ENCODE measurements at regions not wholly inside any gene's neighbourhood (a gene's known extent, or its start where the extent isn't known, plus 50 kb on each side); places are given as distances from the start of the nearest gene placed in this dataset.

DNA sequence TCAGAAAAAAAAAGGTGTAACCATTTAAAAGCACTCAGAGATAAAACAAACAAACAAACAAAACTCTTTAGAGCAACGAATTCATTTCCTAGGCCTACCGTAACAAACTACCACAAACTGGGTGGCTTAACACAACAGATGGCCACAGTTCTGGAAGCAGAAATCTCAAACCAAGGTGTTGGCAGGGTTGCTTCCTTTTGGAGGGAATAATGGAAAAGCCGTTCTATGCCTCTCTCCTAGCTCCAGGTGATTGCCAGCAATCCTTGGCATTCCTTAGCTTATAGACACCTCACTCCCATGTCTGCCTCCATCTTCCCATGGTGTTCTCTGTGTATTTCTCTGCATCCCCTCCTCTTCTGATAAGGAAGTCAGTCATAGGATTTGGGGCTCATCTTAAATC, 200.4 kb downstream of the RAB38 start:
- Histone ChIP-seq H3K9me3 (ENCODE audit: control insufficient read depth in 2 of 2, low read length in 2 of 2) (no peaks in the 10 kb centered on the region), H3K4me1 (ENCODE audit: control insufficient read depth in 2 of 2, insufficient read depth in 2 of 2, low read length in 2 of 2) (no peaks in the 10 kb centered on the region), H3K4me3 (ENCODE audit: low read length in 2 of 2) (no peak overlapping the region), H3K27ac (ENCODE audit: low read depth in 2 of 2, low read length in 2 of 2) (no peak overlapping the region), H3K27me3 (ENCODE audit: control insufficient read depth in 2 of 2, insufficient read depth in 2 of 2, low read length in 2 of 2) (no peaks in the 10 kb centered on the region), H3K9ac (ENCODE audit: low read depth in 1 of 2, low read length in 2 of 2) (no peak overlapping the region), H3K36me3 (ENCODE audit: control insufficient read depth in 2 of 2, insufficient read depth in 2 of 2, low read length in 2 of 2) (no peaks in the 10 kb centered on the region)

DNA sequence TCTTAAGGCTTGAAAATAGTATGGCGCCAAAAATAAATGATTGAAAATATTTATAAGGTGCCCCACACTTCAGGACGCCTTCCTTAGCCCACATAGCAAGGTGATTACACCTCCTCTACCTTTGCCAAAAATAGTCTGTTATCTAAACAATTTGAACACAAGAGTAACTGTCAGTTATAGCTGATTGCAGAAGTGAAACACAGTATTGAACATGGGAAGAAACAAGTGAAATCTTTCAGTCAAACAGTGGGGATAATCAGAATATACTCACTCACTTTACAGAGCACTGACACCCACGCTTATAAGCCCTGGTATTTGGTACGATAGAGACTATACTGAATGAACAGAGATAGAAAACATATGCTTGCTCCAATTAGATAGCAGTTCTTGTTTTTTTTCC, 203.1 kb downstream of the RAB38 start:
- Histone ChIP-seq H3K27me3 (ENCODE audit: control insufficient read depth in 2 of 2, insufficient read depth in 2 of 2, low read length in 2 of 2) (no peaks in the 10 kb centered on the region), H3K9ac (ENCODE audit: low read depth in 1 of 2, low read length in 2 of 2) (no peak overlapping the region), H3K4me1 (ENCODE audit: control insufficient read depth in 2 of 2, insufficient read depth in 2 of 2, low read length in 2 of 2) (no peaks in the 10 kb centered on the region), H3K4me3 (ENCODE audit: low read length in 2 of 2) (no peak overlapping the region), H3K36me3 (ENCODE audit: control insufficient read depth in 2 of 2, insufficient read depth in 2 of 2, low read length in 2 of 2) (no peaks in the 10 kb centered on the region), H3K27ac (ENCODE audit: low read depth in 2 of 2, low read length in 2 of 2) (no peak overlapping the region), H3K9me3 (ENCODE audit: control insufficient read depth in 2 of 2, low read length in 2 of 2) (no peaks in the 10 kb centered on the region)

DNA sequence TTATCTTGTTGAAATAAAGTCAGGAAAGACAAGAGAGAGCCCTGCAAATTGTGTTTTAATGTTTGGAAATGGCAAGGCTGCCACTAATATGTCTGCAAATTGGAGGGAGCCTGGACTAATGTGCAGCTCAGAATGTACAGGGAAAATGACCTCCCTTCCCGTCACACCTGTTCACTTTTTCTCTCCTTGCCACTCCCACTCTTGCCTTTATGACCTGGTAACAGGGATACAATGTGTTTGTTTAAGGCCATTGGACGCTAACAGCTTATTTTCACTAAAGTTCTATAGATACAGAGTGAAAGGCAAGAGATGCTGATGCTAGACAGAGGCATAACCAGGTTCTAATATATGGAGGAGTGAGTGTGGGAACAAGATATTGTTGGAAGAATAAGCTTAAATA, 203.9 kb downstream of the RAB38 start:
- Histone ChIP-seq H3K4me3 (ENCODE audit: low read length in 2 of 2) (no peak overlapping the region), H3K4me1 (ENCODE audit: control insufficient read depth in 2 of 2, insufficient read depth in 2 of 2, low read length in 2 of 2) (no peaks in the 10 kb centered on the region), H3K27ac (ENCODE audit: low read depth in 2 of 2, low read length in 2 of 2) (no peak overlapping the region), H3K36me3 (ENCODE audit: control insufficient read depth in 2 of 2, insufficient read depth in 2 of 2, low read length in 2 of 2) (no peaks in the 10 kb centered on the region), H3K27me3 (ENCODE audit: control insufficient read depth in 2 of 2, insufficient read depth in 2 of 2, low read length in 2 of 2) (no peaks in the 10 kb centered on the region), H3K9me3 (ENCODE audit: control insufficient read depth in 2 of 2, low read length in 2 of 2) (no peaks in the 10 kb centered on the region), H3K9ac (ENCODE audit: low read depth in 1 of 2, low read length in 2 of 2) (no peak overlapping the region)

DNA sequence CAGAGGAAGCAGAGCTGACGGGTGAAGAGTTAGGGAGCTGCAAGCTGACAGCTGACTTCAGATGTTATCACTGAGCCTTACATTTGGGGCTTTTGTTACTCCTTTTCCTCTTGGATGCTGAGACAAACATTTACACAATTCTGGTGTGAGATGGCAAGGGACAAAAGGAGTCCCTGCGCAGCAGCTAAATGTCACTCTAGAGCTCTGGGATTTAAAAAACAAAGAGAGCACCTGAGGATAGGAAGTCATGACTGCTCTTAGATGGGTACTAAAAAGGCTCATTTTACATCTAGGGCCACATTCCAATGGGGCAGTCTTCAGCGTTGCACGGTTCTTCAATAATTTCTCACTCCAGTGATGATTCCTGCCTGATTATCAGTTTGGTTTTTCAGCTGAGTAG, 204.5 kb downstream of the RAB38 start:
- no peaks in the 10 kb centered on the region for H3K27me3 ChIP-seq (ENCODE audit: control insufficient read depth in 2 of 2, insufficient read depth in 2 of 2, low read length in 2 of 2)
- no peak overlapping the region for H3K27ac ChIP-seq (ENCODE audit: low read depth in 2 of 2, low read length in 2 of 2)
- H3K4me1 ChIP-seq (ENCODE audit: control insufficient read depth in 2 of 2, insufficient read depth in 2 of 2, low read length in 2 of 2) = no peaks in the 10 kb centered on the region
- H3K9ac ChIP-seq (ENCODE audit: low read depth in 1 of 2, low read length in 2 of 2) = no peak overlapping the region
- H3K36me3 ChIP-seq (ENCODE audit: control insufficient read depth in 2 of 2, insufficient read depth in 2 of 2, low read length in 2 of 2) = no peaks in the 10 kb centered on the region
- H3K9me3 ChIP-seq (ENCODE audit: control insufficient read depth in 2 of 2, low read length in 2 of 2) = no peaks in the 10 kb centered on the region
- H3K4me3 ChIP-seq (ENCODE audit: low read length in 2 of 2) = no peak overlapping the region

DNA sequence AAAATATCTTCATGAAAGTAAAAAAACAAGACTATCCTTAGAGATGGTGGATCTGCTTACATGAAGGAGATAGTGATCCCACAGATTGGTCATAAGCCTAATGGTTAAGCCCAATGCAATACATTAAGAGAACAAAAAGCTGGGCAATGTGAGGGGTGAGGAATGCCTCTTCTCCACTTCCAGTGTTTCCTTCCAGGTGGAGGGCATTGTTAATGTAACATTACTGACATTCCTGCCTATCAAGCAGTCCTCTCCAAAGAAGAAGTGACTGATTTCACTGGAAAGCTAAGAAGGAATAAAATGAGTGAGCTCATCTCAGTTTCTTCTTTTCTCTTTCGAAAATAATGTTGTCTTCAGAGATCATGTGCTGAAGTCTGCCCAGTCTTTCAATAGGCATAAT, 207.8 kb downstream of the RAB38 start:
- Histone ChIP-seq H3K27me3 (ENCODE audit: control insufficient read depth in 2 of 2, insufficient read depth in 2 of 2, low read length in 2 of 2) (no peaks in the 10 kb centered on the region), H3K4me3 (ENCODE audit: low read length in 2 of 2) (no peak overlapping the region), H3K9ac (ENCODE audit: low read depth in 1 of 2, low read length in 2 of 2) (no peak overlapping the region), H3K36me3 (ENCODE audit: control insufficient read depth in 2 of 2, insufficient read depth in 2 of 2, low read length in 2 of 2) (no peaks in the 10 kb centered on the region), H3K4me1 (ENCODE audit: control insufficient read depth in 2 of 2, insufficient read depth in 2 of 2, low read length in 2 of 2) (no peaks in the 10 kb centered on the region), H3K9me3 (ENCODE audit: control insufficient read depth in 2 of 2, low read length in 2 of 2) (no peaks in the 10 kb centered on the region), H3K27ac (ENCODE audit: low read depth in 2 of 2, low read length in 2 of 2) (no peak overlapping the region)

DNA sequence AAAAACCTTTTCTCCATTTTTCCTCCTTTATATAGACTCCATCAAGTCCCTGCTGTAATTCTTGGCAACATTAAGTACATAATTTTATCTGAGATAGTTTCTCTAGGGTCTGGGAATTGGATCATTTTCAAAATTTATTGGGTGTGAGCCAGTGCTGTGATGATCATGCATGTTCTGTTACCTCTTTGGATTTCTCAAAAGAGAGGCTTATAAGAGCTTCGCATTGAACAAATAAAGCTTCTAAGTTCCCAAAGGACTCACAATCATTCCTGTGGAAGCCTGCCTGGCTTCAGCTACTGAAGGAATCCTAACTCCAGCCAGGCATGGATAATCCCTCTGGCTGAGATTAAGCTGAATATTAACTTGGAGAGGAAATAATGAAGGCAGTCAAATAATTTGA, 208.5 kb downstream of the RAB38 start:
- Histone ChIP-seq H3K36me3 (ENCODE audit: control insufficient read depth in 2 of 2, insufficient read depth in 2 of 2, low read length in 2 of 2) (no peaks in the 10 kb centered on the region), H3K27ac (ENCODE audit: low read depth in 2 of 2, low read length in 2 of 2) (no peak overlapping the region), H3K9ac (ENCODE audit: low read depth in 1 of 2, low read length in 2 of 2) (no peak overlapping the region), H3K4me1 (ENCODE audit: control insufficient read depth in 2 of 2, insufficient read depth in 2 of 2, low read length in 2 of 2) (no peaks in the 10 kb centered on the region), H3K4me3 (ENCODE audit: low read length in 2 of 2) (no peak overlapping the region), H3K27me3 (ENCODE audit: control insufficient read depth in 2 of 2, insufficient read depth in 2 of 2, low read length in 2 of 2) (no peaks in the 10 kb centered on the region), H3K9me3 (ENCODE audit: control insufficient read depth in 2 of 2, low read length in 2 of 2) (no peaks in the 10 kb centered on the region)

DNA sequence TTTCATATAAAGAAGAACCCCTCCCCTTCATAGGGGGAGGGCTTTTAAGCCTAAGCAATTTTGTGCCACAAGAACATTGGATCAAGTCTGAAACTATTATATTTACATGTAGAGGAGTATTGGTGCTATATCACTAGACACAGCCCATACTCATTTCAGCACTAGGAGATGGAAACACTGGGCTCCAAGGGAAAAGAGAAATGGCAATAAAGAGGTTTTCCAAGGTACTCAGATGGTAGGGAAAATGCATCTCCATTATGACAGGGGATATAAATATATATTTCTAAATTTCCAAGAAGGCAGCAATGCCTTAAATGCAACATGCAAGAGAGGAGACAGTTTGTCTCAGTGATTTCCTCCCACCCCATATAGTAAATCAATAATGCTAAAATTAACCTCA, 209.0 kb downstream of the RAB38 start:
- Histone ChIP-seq H3K4me3 (ENCODE audit: low read length in 2 of 2) (no peak overlapping the region), H3K9ac (ENCODE audit: low read depth in 1 of 2, low read length in 2 of 2) (no peak overlapping the region), H3K4me1 (ENCODE audit: control insufficient read depth in 2 of 2, insufficient read depth in 2 of 2, low read length in 2 of 2) (no peaks in the 10 kb centered on the region), H3K27me3 (ENCODE audit: control insufficient read depth in 2 of 2, insufficient read depth in 2 of 2, low read length in 2 of 2) (no peaks in the 10 kb centered on the region), H3K36me3 (ENCODE audit: control insufficient read depth in 2 of 2, insufficient read depth in 2 of 2, low read length in 2 of 2) (no peaks in the 10 kb centered on the region), H3K9me3 (ENCODE audit: control insufficient read depth in 2 of 2, low read length in 2 of 2) (no peaks in the 10 kb centered on the region), H3K27ac (ENCODE audit: low read depth in 2 of 2, low read length in 2 of 2) (no peak overlapping the region)

DNA sequence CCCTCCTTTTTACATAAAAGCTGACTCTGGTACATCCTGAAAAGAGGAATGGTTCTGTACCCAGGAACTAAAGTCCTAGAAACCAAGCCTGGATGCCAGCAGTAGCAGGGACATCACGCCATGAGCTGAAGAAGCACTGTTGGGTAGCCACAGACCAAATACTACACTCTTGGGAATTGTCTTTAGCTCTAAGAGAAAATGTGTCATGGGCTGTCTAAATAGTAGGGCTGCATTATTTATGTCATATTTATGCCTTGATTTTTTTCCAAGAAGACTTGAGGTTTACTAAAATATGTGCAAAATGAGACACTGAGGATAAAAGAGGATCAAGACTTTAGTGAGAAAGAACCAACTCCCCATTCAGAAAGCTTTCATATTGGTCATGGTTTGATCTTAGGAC, 213.6 kb downstream of the RAB38 start:
- Histone ChIP-seq H3K9ac (ENCODE audit: low read depth in 1 of 2, low read length in 2 of 2) (no peak overlapping the region), H3K4me1 (ENCODE audit: control insufficient read depth in 2 of 2, insufficient read depth in 2 of 2, low read length in 2 of 2) (no peaks in the 10 kb centered on the region), H3K4me3 (ENCODE audit: low read length in 2 of 2) (no peak overlapping the region)

DNA sequence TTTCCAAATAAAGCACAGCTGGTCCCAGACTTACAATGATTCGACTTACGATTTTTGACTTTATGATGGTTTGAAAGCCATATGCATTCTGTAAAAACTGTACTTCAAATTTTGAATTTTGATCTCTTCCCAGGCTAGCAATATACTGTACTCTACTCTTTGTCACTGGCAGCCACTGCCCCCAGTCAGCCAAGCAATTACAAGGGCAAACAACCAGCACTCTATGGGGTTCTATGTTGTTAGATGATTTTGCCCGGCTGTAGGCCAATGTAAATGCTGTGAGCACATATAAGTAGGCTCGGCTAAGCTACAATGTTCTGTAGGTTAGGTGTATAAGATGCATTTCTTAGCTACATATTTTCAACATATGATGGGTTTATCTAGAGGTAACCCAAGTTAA, 217.3 kb downstream of the RAB38 start:
- H3K4me1 ChIP-seq (ENCODE audit: control insufficient read depth in 2 of 2, insufficient read depth in 2 of 2, low read length in 2 of 2) = no peaks in the 10 kb centered on the region
- no peaks in the 10 kb centered on the region for H3K9me3 ChIP-seq (ENCODE audit: control insufficient read depth in 2 of 2, low read length in 2 of 2)
- H3K4me3 ChIP-seq (ENCODE audit: low read length in 2 of 2) = no peak overlapping the region
- H3K27me3 ChIP-seq (ENCODE audit: control insufficient read depth in 2 of 2, insufficient read depth in 2 of 2, low read length in 2 of 2) = no peaks in the 10 kb centered on the region
- H3K27ac ChIP-seq (ENCODE audit: low read depth in 2 of 2, low read length in 2 of 2) = no peak overlapping the region
- H3K9ac ChIP-seq (ENCODE audit: low read depth in 1 of 2, low read length in 2 of 2) = no peak overlapping the region
- no peaks in the 10 kb centered on the region for H3K36me3 ChIP-seq (ENCODE audit: control insufficient read depth in 2 of 2, insufficient read depth in 2 of 2, low read length in 2 of 2)

More for the DNA sequence above, 213.6 kb downstream of the RAB38 start:
- no peak overlapping the region for H3K27ac ChIP-seq (ENCODE audit: low read depth in 2 of 2, low read length in 2 of 2)
- no peaks in the 10 kb centered on the region for H3K27me3 ChIP-seq (ENCODE audit: control insufficient read depth in 2 of 2, insufficient read depth in 2 of 2, low read length in 2 of 2)
- H3K9me3 ChIP-seq (ENCODE audit: control insufficient read depth in 2 of 2, low read length in 2 of 2) = no peaks in the 10 kb centered on the region
- no peaks in the 10 kb centered on the region for H3K36me3 ChIP-seq (ENCODE audit: control insufficient read depth in 2 of 2, insufficient read depth in 2 of 2, low read length in 2 of 2)

DNA sequence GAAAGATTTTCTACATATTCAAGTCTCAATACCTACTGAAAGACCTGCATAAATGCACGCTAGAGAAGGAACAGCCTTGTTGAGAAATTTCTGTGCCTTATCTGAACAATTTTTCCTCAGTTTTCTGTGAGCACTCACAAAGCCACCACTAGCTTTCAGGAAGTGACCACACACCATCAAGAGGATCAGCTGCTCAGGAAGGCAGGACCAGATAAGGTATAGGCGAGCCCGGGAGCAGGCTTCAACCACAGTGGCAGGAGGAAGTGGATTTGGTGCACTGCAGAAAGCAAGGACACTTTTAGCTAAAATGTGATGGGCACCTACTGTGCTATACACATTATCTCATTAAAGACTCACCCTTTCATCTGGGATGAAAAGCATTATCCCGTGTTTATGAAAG, 220.8 kb downstream of the RAB38 start:
- Histone ChIP-seq H3K27ac (ENCODE audit: low read depth in 2 of 2, low read length in 2 of 2) (no peak overlapping the region), H3K9me3 (ENCODE audit: control insufficient read depth in 2 of 2, low read length in 2 of 2) (no peaks in the 10 kb centered on the region), H3K4me1 (ENCODE audit: control insufficient read depth in 2 of 2, insufficient read depth in 2 of 2, low read length in 2 of 2) (no peaks in the 10 kb centered on the region), H3K27me3 (ENCODE audit: control insufficient read depth in 2 of 2, insufficient read depth in 2 of 2, low read length in 2 of 2) (no peaks in the 10 kb centered on the region), H3K4me3 (ENCODE audit: low read length in 2 of 2) (no peak overlapping the region), H3K36me3 (ENCODE audit: control insufficient read depth in 2 of 2, insufficient read depth in 2 of 2, low read length in 2 of 2) (no peaks in the 10 kb centered on the region), H3K9ac (ENCODE audit: low read depth in 1 of 2, low read length in 2 of 2) (no peak overlapping the region)

DNA sequence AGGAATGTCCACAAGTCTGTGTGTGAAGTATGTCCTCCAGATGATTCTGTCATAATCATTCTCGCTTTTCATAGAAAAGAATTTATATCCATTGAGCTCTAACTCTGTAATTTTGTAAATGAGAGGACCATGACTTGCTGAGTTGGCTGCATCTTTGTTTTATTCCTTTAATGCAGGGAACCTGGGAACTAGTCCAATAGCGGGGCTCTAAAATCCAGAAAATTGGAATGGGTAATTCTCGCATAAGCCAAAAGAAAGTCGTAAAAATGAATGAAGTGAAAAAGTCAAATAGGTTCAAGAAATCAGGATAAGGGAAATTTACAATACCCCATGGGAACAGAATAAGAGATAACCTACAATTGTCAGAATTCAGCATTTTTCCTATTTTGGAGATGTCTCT, 232.5 kb downstream of the RAB38 start:
- H3K4me3 ChIP-seq (ENCODE audit: low read length in 2 of 2) = no peak overlapping the region
- H3K27me3 ChIP-seq (ENCODE audit: control insufficient read depth in 2 of 2, insufficient read depth in 2 of 2, low read length in 2 of 2) = no peaks in the 10 kb centered on the region
- H3K9me3 ChIP-seq (ENCODE audit: control insufficient read depth in 2 of 2, low read length in 2 of 2) = no peaks in the 10 kb centered on the region
- H3K27ac ChIP-seq (ENCODE audit: low read depth in 2 of 2, low read length in 2 of 2) = no peak overlapping the region
- H3K36me3 ChIP-seq (ENCODE audit: control insufficient read depth in 2 of 2, insufficient read depth in 2 of 2, low read length in 2 of 2) = no peaks in the 10 kb centered on the region
- no peaks in the 10 kb centered on the region for H3K4me1 ChIP-seq (ENCODE audit: control insufficient read depth in 2 of 2, insufficient read depth in 2 of 2, low read length in 2 of 2)
- H3K9ac ChIP-seq (ENCODE audit: low read depth in 1 of 2, low read length in 2 of 2) = no peak overlapping the region

All from mucosa of rectum (tissue), 2 donors.